CD14-positive monocyte (primary cell): ENCODE measurements at regions not wholly inside any gene's neighbourhood (a gene's known extent, or its start where the extent isn't known, plus 50 kb on each side); places are given as distances from the start of the nearest gene placed in this dataset.

Experiments
- DNase-seq, 3 donors: peaks; one replicate each; pipeline ENCODE4 v3.0.0-alpha.2; 2011 to 2022
- H2AFZ ChIP-seq: 2 replicates; pipeline ENCODE4 v1.6.0; 2012; ENCODE audit warnings: mild to moderate bottlenecking, low read depth, low read length, inconsistent platforms; ENCODE audit not compliant: insufficient read depth, poor library complexity, severe bottlenecking
- H3K27ac ChIP-seq, 2 donors: 1 replicate in 1 of 2; 2 replicates in 1 of 2; pipeline ENCODE4 v1.5.1; 2012 to 2013; ENCODE audit warnings: low read length in 2 of 2, control low read depth in 1 of 2, inconsistent platforms in 1 of 2, low read depth in 1 of 2, mild to moderate bottlenecking in 1 of 2
- H3K27me3 ChIP-seq, 2 donors: one replicate each; pipeline versions ENCODE4 v1.6.0 to v1.6.1; 2011 to 2013; ENCODE audit warnings: low read length in 2 of 2; ENCODE audit not compliant: control insufficient read depth in 2 of 2, insufficient read depth in 2 of 2
- H3K36me3 ChIP-seq, 2 donors: replicated peaks in 1 of 2; 1 replicate in 1 of 2; 2 replicates in 1 of 2; pipeline versions ENCODE4 v1.5.1 to v1.6.1; 2012 to 2013; ENCODE audit warnings: low read length in 2 of 2, control low read depth in 1 of 2, inconsistent platforms in 1 of 2, mild to moderate bottlenecking in 1 of 2; ENCODE audit not compliant: insufficient read depth in 2 of 2, control insufficient read depth in 1 of 2
- H3K4me1 ChIP-seq, 2 donors: 1 replicate in 1 of 2; 2 replicates in 1 of 2; pipeline versions ENCODE4 v1.5.1 to v1.6.1; 2012 to 2013; ENCODE audit warnings: low read length in 2 of 2, control low read depth in 1 of 2, inconsistent platforms in 1 of 2, mild to moderate bottlenecking in 1 of 2, moderate library complexity in 1 of 2; ENCODE audit not compliant: insufficient read depth in 2 of 2, control insufficient read depth in 1 of 2
- H3K4me2 ChIP-seq: replicated peaks from 2 replicates; pipeline ENCODE3; 2012; ENCODE audit warnings: low read length, moderate library complexity, mild to moderate bottlenecking; ENCODE audit not compliant: poor library complexity, severe bottlenecking; ENCODE audit errors: extremely low read depth
- H3K4me3 ChIP-seq, 3 experiments: fragments of 200-600 bp in 1 of 3; sonication (generic) in 1 of 3; replicated peaks in 1 of 3; 1 replicate in 2 of 3; 2 replicates in 1 of 3; pipeline ENCODE4 v1.5.1; 2011 to 2013; ENCODE audit warnings: low read length in 3 of 3, mild to moderate bottlenecking in 3 of 3, control low read depth in 2 of 3, low read depth in 2 of 3, inconsistent platforms in 1 of 3, moderate library complexity in 1 of 3
- H3K79me2 ChIP-seq: 2 replicates; pipeline ENCODE4 v1.6.0; 2012; ENCODE audit warnings: mild to moderate bottlenecking, control low read depth, inconsistent platforms, low read length, moderate library complexity; ENCODE audit not compliant: insufficient read depth
- H3K9ac ChIP-seq: 2 replicates; pipeline ENCODE4 v1.6.0; 2017; ENCODE audit warnings: low read length, mild to moderate bottlenecking; ENCODE audit not compliant: insufficient read depth, poor library complexity, severe bottlenecking
- H3K9me3 ChIP-seq, 2 donors: replicated peaks in 1 of 2; 1 replicate in 1 of 2; 2 replicates in 1 of 2; pipeline versions ENCODE4 v1.5.1 to v1.6.1; 2012 to 2013; ENCODE audit warnings: low read length in 2 of 2, control low read depth in 1 of 2; ENCODE audit not compliant: control insufficient read depth in 1 of 2, insufficient read depth in 1 of 2
- H4K20me1 ChIP-seq: 2 replicates; pipeline ENCODE4 v1.6.0; 2012; ENCODE audit warnings: mild to moderate bottlenecking, low read length, control low read depth, moderate library complexity; ENCODE audit not compliant: insufficient read depth
- H3K27ac Mint-ChIP-seq, 7 donors: one replicate each; pipeline ENCODE4 v1.8.0; 2020; ENCODE audit warnings: mild to moderate bottlenecking in 7 of 7, mixed read lengths in 7 of 7, moderate library complexity in 6 of 7, inconsistent platforms in 2 of 7
- H3K27me3 Mint-ChIP-seq, 3 donors: one replicate each; pipeline ENCODE4 v1.8.0; 2021 to 2022; ENCODE audit warnings: low read depth in 3 of 3, mild to moderate bottlenecking in 3 of 3, mixed read lengths in 3 of 3, moderate library complexity in 3 of 3, inconsistent platforms in 1 of 3
- H3K36me3 Mint-ChIP-seq, 2 donors: one replicate each; pipeline ENCODE4 v1.8.0; 2020; ENCODE audit warnings: mixed read lengths in 2 of 2, inconsistent platforms in 1 of 2, mild to moderate bottlenecking in 1 of 2
- H3K4me1 Mint-ChIP-seq: one replicate; pipeline ENCODE4 v1.8.0; 2020; ENCODE audit warnings: mild to moderate bottlenecking, mixed read lengths
- H3K4me3 Mint-ChIP-seq, 2 donors: one replicate each; pipeline ENCODE4 v1.8.0; 2020; ENCODE audit warnings: mild to moderate bottlenecking in 2 of 2, mixed read lengths in 2 of 2, moderate library complexity in 1 of 2
- H3K9me3 Mint-ChIP-seq, 7 donors: one replicate each; pipeline ENCODE4 v1.8.0; 2020 to 2022; ENCODE audit warnings: mixed read lengths in 7 of 7, mild to moderate bottlenecking in 6 of 7, moderate library complexity in 6 of 7, inconsistent platforms in 2 of 7
- CTCF ChIP-seq: fragments of 200-600 bp; IDR thresholded peaks from one replicate; pipeline ENCODE4 v1.8.0; 2022; ENCODE audit warnings: antibody characterized with exemption, mild to moderate bottlenecking
- WGBS: methylation state at CpG from one replicate; pipeline ENCODE4 v1.1.5; 2013; ENCODE audit warnings: missing lambda C conversion rate; ENCODE audit not compliant: insufficient coverage; 5-methylcytosine and 5-hydroxymethylcytosine counted together
- intact Hi-C, 2 donors: fragments of 100-400 bp; cut with micrococcal nuclease; formaldehyde crosslinking; loops; one replicate each; pipeline versions ENCODE4 v1.15.0 to v1.15.1; 2023

- Histone ChIP-seq H3K4me2 (no peak overlapping the region), H3K36me3 (no peaks in the 10 kb centered on the region), H3K4me3 (no peak overlapping the region), H2AFZ (no peak overlapping the region), H3K4me1 (no peaks in the 10 kb centered on the region), H4K20me1 (no peaks in the 10 kb centered on the region), H3K9ac (no peak overlapping the region), H3K27me3 (no peaks in the 10 kb centered on the region), H3K9me3 (no peaks in the 10 kb centered on the region), H3K27ac (no peak overlapping the region), H3K79me2 (no peaks in the 10 kb centered on the region)
- no CpG with 5 or more reads among the region's 1 CpG for WGBS
- Mint-ChIP-seq H3K4me3 (no peak overlapping the region), H3K9me3 (peaks cover 0 to 4% (median 3%) of the 10 kb centered on the region in 7 donors), H3K36me3 (no peaks in the 10 kb centered on the region), H3K4me1 (peaks cover 6% of the 10 kb centered on the region), H3K27me3 (peaks cover 0 to 2% (median 0%) of the 10 kb centered on the region in 3 donors), H3K27ac (peak overlapping the region in 1 of 7 donors; percentile 37)
- no peak for DNase-seq
- TF ChIP-seq CTCF, result no peak
- intact Hi-C loops, result no loop called here
These were observed 207.9 kb downstream of the BTG1 start for GRCh38 chr12:91937706-91938105.

- Histone ChIP-seq H3K4me1 (no peaks in the 10 kb centered on the region), H3K79me2 (no peaks in the 10 kb centered on the region), H3K9me3 (no peaks in the 10 kb centered on the region), H3K4me3 (no peak overlapping the region), H3K27ac (no peak overlapping the region), H3K27me3 (no peaks in the 10 kb centered on the region), H3K36me3 (no peaks in the 10 kb centered on the region), H3K9ac (no peak overlapping the region), H2AFZ (no peak overlapping the region), H3K4me2 (no peak overlapping the region), H4K20me1 (no peaks in the 10 kb centered on the region)
- Mint-ChIP-seq H3K4me3 (no peak overlapping the region), H3K4me1 (peaks cover 6% of the 10 kb centered on the region), H3K36me3 (no peaks in the 10 kb centered on the region), H3K27me3 (no peaks in the 10 kb centered on the region), H3K27ac (no peak overlapping the region), H3K9me3 (peaks cover 0 to 4% (median 3%) of the 10 kb centered on the region in 7 donors)
- no peak for TF ChIP-seq CTCF
- no peak for DNase-seq
- WGBS, result 100% methylated on average over 1 of the region's 1 CpG
- intact Hi-C loops, result no loop called here
These were observed 208.6 kb downstream of the BTG1 start for GRCh38 chr12:91937009-91937408.
